Hepatocyte (in vitro differentiated cells): ENCODE measurements at regions not wholly inside any gene's neighbourhood (a gene's known extent, or its start where the extent isn't known, plus 50 kb on each side); places are given as distances from the start of the nearest gene placed in this dataset.

Experiments
- DNase-seq: peaks from one replicate; pipeline ENCODE4 v3.0.0-alpha.2; 2016; ENCODE audit warnings: low spot score
- H2AFZ ChIP-seq: fragments of 200-600 bp; sonication (generic); 2 replicates; pipeline ENCODE4 v1.6.0; 2016; ENCODE audit warnings: antibody characterized with exemption, mild to moderate bottlenecking
- H3K27ac ChIP-seq: fragments of 200-600 bp; sonication (generic); 2 replicates; pipeline ENCODE4 v1.5.1; 2016; ENCODE audit warnings: mild to moderate bottlenecking
- H3K27me3 ChIP-seq: fragments of 200-600 bp; sonication (generic); 2 replicates; pipeline ENCODE4 v1.6.1; 2016
- H3K36me3 ChIP-seq: fragments of 200-600 bp; sonication (generic); replicated peaks from 2 replicates; pipeline ENCODE4 v1.5.1; 2016; ENCODE audit warnings: low read depth; ENCODE audit not compliant: insufficient read depth
- H3K4me1 ChIP-seq: fragments of 200-600 bp; sonication (generic); 2 replicates; pipeline ENCODE4 v1.5.1; 2016; ENCODE audit warnings: mild to moderate bottlenecking, moderate library complexity; ENCODE audit not compliant: insufficient read depth
- H3K4me2 ChIP-seq: fragments of 200-600 bp; sonication (generic); 2 replicates; pipeline ENCODE4 v1.6.0; 2016
- H3K4me3 ChIP-seq: fragments of 200-600 bp; sonication (generic); 2 replicates; pipeline ENCODE4 v1.5.1; 2016; ENCODE audit warnings: mild to moderate bottlenecking
- H3K79me2 ChIP-seq: fragments of 200-600 bp; sonication (generic); 2 replicates; pipeline ENCODE4 v1.6.0; 2017; ENCODE audit warnings: mild to moderate bottlenecking
- H3K9me2 ChIP-seq: fragments of 200-600 bp; sonication (generic); replicated peaks from 2 replicates; pipeline ENCODE4 v1.6.0; 2017; ENCODE audit warnings: mild to moderate bottlenecking; ENCODE audit not compliant: insufficient read depth
- H3K9me3 ChIP-seq: fragments of 200-600 bp; sonication (generic); 2 replicates; pipeline ENCODE4 v1.5.1; 2016; ENCODE audit warnings: low read depth, mild to moderate bottlenecking
- H4K20me1 ChIP-seq: fragments of 200-600 bp; sonication (generic); 2 replicates; pipeline ENCODE4 v1.6.0; 2016; ENCODE audit warnings: mild to moderate bottlenecking; ENCODE audit not compliant: insufficient read depth, poor library complexity, severe bottlenecking
- EZH2 ChIP-seq: fragments of 200-600 bp; sonication (generic); IDR thresholded peaks from 2 replicates; pipeline ENCODE4 v1.6.1; 2016; ENCODE audit warnings: antibody characterized with exemption, mild to moderate bottlenecking, borderline replicate concordance
- EZH2phosphoT487 ChIP-seq: fragments of 200-600 bp; sonication (generic); IDR thresholded peaks from one replicate; pipeline ENCODE4 v1.6.1; 2018; ENCODE audit warnings: antibody characterized with exemption, mild to moderate bottlenecking, low read depth, moderate library complexity; ENCODE audit not compliant: unreplicated experiment, severe bottlenecking
- WGBS: methylation state at CpG from one replicate; pipeline ENCODE4 v1.1.6; 2016; ENCODE audit warnings: low lambda C conversion rate; ENCODE audit errors: missing lambda C conversion rate; 5-methylcytosine and 5-hydroxymethylcytosine counted together
- TF ChIP-seq, protein P1 (sequence below): fragments of 200-600 bp; sonication (generic); IDR thresholded peaks from 2 replicates; pipeline ENCODE4 v1.5.1; 2016; ENCODE audit warnings: antibody characterized with exemption, mild to moderate bottlenecking; ENCODE audit not compliant: poor library complexity

DNA sequence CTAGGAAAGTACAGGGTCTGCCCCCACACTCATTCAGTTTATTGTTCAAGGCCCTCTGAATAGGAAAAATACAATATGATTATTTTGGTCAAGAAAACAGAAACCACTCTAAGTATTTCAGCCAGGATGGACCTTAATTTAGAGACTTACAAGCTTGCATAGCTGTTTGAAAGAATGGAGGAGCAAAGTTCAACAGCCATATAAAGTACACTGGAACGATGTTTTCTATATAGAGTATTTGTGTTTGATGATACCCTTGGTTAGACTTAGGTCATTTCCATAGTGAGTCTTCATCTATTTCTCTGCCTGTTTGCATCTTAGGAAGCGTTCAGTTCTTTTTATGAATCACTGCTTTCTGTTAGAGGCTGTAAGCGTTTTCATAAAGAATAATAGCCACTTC lies 366.2 kb downstream of the NUP35 start:
- H3K4me3 ChIP-seq: no peak overlapping the region
- H3K36me3 ChIP-seq: no peaks in the 10 kb centered on the region
- no peak overlapping the region for H2AFZ ChIP-seq
- no peak for DNase-seq
- H3K79me2 ChIP-seq: no peaks in the 10 kb centered on the region
- no peaks in the 10 kb centered on the region for H3K9me3 ChIP-seq
- TF ChIP-seq, protein P1, sequence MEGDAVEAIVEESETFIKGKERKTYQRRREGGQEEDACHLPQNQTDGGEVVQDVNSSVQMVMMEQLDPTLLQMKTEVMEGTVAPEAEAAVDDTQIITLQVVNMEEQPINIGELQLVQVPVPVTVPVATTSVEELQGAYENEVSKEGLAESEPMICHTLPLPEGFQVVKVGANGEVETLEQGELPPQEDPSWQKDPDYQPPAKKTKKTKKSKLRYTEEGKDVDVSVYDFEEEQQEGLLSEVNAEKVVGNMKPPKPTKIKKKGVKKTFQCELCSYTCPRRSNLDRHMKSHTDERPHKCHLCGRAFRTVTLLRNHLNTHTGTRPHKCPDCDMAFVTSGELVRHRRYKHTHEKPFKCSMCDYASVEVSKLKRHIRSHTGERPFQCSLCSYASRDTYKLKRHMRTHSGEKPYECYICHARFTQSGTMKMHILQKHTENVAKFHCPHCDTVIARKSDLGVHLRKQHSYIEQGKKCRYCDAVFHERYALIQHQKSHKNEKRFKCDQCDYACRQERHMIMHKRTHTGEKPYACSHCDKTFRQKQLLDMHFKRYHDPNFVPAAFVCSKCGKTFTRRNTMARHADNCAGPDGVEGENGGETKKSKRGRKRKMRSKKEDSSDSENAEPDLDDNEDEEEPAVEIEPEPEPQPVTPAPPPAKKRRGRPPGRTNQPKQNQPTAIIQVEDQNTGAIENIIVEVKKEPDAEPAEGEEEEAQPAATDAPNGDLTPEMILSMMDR: no peak
- TF ChIP-seq EZH2: no peak
- no peak for TF ChIP-seq EZH2phosphoT487
- H4K20me1 ChIP-seq: no peaks in the 10 kb centered on the region
- no peaks in the 10 kb centered on the region for H3K27me3 ChIP-seq
- H3K27ac ChIP-seq: no peak overlapping the region
- no peaks in the 10 kb centered on the region for H3K9me2 ChIP-seq
- WGBS: 84% methylated on average over 3 of the region's 3 CpGs
- no peak overlapping the region for H3K4me2 ChIP-seq
- H3K4me1 ChIP-seq: peaks cover 8% of the 10 kb centered on the region

DNA sequence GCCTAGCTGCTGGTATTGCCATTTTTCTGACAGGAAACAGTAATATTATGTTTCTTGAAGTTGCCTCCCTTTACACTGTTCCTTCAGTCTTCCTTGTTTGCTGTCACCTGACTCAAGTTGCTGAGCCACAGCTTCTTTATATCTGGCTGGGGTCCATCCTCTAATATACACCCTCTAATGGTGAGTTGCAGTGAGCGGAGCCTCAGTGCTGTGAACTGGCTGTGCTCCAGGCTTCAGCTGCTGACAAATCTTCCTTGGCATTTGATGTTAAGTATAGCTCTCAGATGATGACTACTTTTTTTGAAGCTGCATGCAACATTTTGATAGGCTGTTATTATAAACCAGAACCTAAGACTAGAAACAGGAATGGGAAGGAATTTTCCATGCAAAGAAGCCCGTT lies 366.7 kb downstream of the NUP35 start:
- Histone ChIP-seq H3K79me2 (no peaks in the 10 kb centered on the region), H3K27me3 (no peaks in the 10 kb centered on the region), H2AFZ (no peak overlapping the region), H3K4me2 (no peak overlapping the region), H3K27ac (no peak overlapping the region), H3K36me3 (no peaks in the 10 kb centered on the region), H3K9me2 (no peaks in the 10 kb centered on the region), H3K9me3 (no peaks in the 10 kb centered on the region), H3K4me3 (no peak overlapping the region), H3K4me1 (peaks cover 8% of the 10 kb centered on the region), H4K20me1 (no peaks in the 10 kb centered on the region)
- 62% methylated on average over 2 of the region's 2 CpGs for WGBS
- peak; percentile 35 for DNase-seq
- TF ChIP-seq, protein P1: no peak
- TF ChIP-seq EZH2phosphoT487: no peak
- no peak for TF ChIP-seq EZH2

DNA sequence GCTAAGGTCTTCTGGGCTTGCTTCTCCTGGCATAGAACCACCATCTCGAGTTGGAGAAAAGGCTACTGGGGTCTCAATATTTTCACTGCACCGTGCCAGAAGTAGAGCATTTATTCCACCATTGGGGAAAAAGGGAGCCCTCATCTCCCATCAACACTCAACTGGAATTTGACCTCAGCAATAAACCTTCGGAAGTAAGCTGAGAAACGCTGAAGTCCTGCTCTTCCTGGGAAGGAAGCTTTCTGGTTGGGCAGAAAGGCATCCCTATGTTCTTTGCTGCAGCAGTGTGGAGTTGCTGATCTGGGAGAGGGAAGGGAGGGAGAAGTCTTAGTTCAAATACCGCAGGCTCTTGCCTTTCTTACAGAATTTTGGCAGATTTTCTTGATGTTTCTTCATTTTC lies 368.8 kb downstream of the NUP35 start:
- Histone ChIP-seq H3K9me3 (no peaks in the 10 kb centered on the region), H2AFZ (no peak overlapping the region), H3K36me3 (no peaks in the 10 kb centered on the region), H3K27ac (no peak overlapping the region), H3K27me3 (no peaks in the 10 kb centered on the region), H3K4me3 (no peak overlapping the region), H3K9me2 (no peaks in the 10 kb centered on the region), H4K20me1 (no peaks in the 10 kb centered on the region), H3K4me2 (no peak overlapping the region), H3K4me1 (peaks cover 8% of the 10 kb centered on the region), H3K79me2 (no peaks in the 10 kb centered on the region)
- DNase-seq: peak; percentile 23
- no peak for TF ChIP-seq EZH2phosphoT487
- TF ChIP-seq, protein P1: no peak
- no peak for TF ChIP-seq EZH2
- 72% methylated on average over 5 of the region's 5 CpGs for WGBS

DNA sequence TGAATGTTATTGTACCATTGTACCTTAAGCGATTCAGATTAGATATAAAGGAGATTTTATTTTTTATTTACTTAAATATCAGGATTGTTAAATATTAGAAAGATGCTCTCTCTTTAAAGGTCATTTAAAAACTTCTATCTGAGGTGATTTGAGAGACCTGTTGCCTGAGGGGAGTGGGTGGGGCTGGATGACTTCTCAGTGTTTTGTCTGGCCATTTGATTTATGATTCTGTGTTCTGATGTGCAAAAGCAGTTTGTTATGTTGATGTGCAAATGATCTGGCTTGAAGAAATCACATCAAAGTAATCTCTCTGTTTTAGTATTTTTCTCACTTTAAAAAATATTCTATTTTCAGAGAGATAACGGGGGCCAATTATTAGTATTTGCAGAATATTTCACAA lies 370.8 kb downstream of the NUP35 start:
- Histone ChIP-seq H4K20me1 (no peaks in the 10 kb centered on the region), H3K27me3 (no peaks in the 10 kb centered on the region), H3K27ac (no peak overlapping the region), H3K9me2 (no peaks in the 10 kb centered on the region), H3K4me1 (peaks cover 8% of the 10 kb centered on the region), H3K4me2 (no peak overlapping the region), H2AFZ (no peak overlapping the region), H3K4me3 (no peak overlapping the region), H3K36me3 (no peaks in the 10 kb centered on the region), H3K9me3 (no peaks in the 10 kb centered on the region), H3K79me2 (no peaks in the 10 kb centered on the region)
- TF ChIP-seq, protein P1: no peak
- TF ChIP-seq EZH2phosphoT487 (no peak), EZH2 (no peak)
- no peak for DNase-seq
- 80% methylated on average over 2 of the region's 2 CpGs for WGBS
